ENCODE measurements at regions not wholly inside any gene's neighbourhood (a gene's known extent, or its start where the extent isn't known, plus 50 kb on each side); places are given as distances from the start of the nearest gene placed in this dataset.

GRCh38 chr6:80460257-80460865, 353.9 kb downstream of the BCKDHB start (continued):
- no peak for TF ChIP-seq CHD7 (IDR thresholded peaks at IDR 0.05; ENCODE audit: insufficient replicate concordance, low read length)
- no peak for TF ChIP-seq CHD1 (IDR thresholded peaks at IDR 0.05; ENCODE audit: low read depth, low read length)
- no peak for TF ChIP-seq TAF1 (IDR thresholded peaks at IDR 0.05; ENCODE audit: low read depth, low read length)
- TF ChIP-seq KDM4A (IDR thresholded peaks at IDR 0.05; ENCODE audit: low read depth, low read length, severe bottlenecking) = no peak
- TF ChIP-seq SAP30 (IDR thresholded peaks at IDR 0.05; ENCODE audit: insufficient read depth, insufficient replicate concordance, low read length) = no peak
- TF ChIP-seq TBP (IDR thresholded peaks at IDR 0.05; ENCODE audit: low read depth, low read length) = no peak
- no peak for TF ChIP-seq BRCA1 (IDR thresholded peaks at IDR 0.05; ENCODE audit: low read depth, low read length)
- no peak for TF ChIP-seq SIX5 (IDR thresholded peaks at IDR 0.05; ENCODE audit: low read depth, low read length)
- TF ChIP-seq HDAC2 (IDR thresholded peaks at IDR 0.05; ENCODE audit: borderline replicate concordance in 1 of 2, low read depth in 2 of 2, low read length in 2 of 2) = no peak
- no peak for TF ChIP-seq GTF2F1 (IDR thresholded peaks at IDR 0.05; ENCODE audit: borderline replicate concordance, low read depth, low read length)

All from H1 (cell line).